ENCODE measurements at regions not wholly inside any gene's neighbourhood (a gene's known extent, or its start where the extent isn't known, plus 50 kb on each side); places are given as distances from the start of the nearest gene placed in this dataset.

DNA sequence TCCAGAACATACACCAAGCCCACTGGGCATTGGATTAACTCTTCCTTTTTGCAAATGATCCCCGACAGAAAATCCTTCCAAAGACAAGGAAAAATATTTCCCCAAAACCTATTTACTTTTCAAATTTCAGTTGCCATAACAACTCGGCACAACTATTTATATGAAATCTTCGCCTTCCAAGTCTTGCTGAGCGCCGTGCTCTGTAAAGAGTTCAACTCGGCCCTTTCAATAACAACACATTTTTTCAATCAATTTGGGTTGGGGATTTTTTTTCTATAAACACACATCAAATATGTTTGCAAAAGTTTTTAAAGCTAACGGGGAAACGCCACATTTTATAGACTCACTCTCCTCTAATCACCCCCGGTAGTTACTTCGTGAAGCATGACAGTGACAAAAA, 333.8 kb downstream of the MN1 start:
- no peak overlapping the region for H3K4me3 Mint-ChIP-seq (ENCODE audit: low read depth)
- H3K9me3 Mint-ChIP-seq (ENCODE audit: low read depth), result no peaks in the 10 kb centered on the region
- no peaks in the 10 kb centered on the region for H3K36me3 Mint-ChIP-seq (ENCODE audit: insufficient read depth)
- peaks cover 3% of the 10 kb centered on the region for H3K27me3 Mint-ChIP-seq
- TF ChIP-seq, protein P1, sequence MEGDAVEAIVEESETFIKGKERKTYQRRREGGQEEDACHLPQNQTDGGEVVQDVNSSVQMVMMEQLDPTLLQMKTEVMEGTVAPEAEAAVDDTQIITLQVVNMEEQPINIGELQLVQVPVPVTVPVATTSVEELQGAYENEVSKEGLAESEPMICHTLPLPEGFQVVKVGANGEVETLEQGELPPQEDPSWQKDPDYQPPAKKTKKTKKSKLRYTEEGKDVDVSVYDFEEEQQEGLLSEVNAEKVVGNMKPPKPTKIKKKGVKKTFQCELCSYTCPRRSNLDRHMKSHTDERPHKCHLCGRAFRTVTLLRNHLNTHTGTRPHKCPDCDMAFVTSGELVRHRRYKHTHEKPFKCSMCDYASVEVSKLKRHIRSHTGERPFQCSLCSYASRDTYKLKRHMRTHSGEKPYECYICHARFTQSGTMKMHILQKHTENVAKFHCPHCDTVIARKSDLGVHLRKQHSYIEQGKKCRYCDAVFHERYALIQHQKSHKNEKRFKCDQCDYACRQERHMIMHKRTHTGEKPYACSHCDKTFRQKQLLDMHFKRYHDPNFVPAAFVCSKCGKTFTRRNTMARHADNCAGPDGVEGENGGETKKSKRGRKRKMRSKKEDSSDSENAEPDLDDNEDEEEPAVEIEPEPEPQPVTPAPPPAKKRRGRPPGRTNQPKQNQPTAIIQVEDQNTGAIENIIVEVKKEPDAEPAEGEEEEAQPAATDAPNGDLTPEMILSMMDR (IDR thresholded peaks at IDR 0.05; ENCODE audit: unreplicated experiment), result no peak
- no peak for DNase-seq (ENCODE audit: low spot score, unreplicated experiment)
- H3K27ac Mint-ChIP-seq, result no peak overlapping the region
- peaks cover 7% of the 10 kb centered on the region for H3K4me1 Mint-ChIP-seq (ENCODE audit: low read depth)

DNA sequence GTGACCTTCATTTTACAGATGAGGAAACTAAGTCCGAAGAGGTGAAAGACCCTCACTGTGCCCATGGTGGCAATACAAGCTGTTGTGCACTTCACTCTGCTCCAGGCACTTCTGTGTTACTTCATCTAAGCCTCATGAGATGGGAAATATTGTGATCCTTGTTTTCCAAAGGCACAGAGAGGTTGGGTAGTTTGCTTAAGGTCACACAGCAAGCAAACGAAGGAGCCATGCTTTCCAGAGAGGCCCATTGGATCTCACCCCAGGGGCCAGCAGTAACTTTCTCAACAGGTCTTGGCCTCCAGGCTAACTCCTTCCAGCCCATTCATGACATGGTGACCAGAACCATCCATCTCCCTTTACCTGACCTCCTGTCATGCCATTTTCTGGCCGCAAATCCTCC, 332.8 kb downstream of the MN1 start:
- no peaks in the 10 kb centered on the region for H3K9me3 Mint-ChIP-seq (ENCODE audit: low read depth)
- TF ChIP-seq, protein P1 (IDR thresholded peaks at IDR 0.05; ENCODE audit: unreplicated experiment), result no peak
- H3K27me3 Mint-ChIP-seq, result peaks cover 3% of the 10 kb centered on the region
- no peaks in the 10 kb centered on the region for H3K4me1 Mint-ChIP-seq (ENCODE audit: low read depth)
- H3K36me3 Mint-ChIP-seq (ENCODE audit: insufficient read depth), result no peaks in the 10 kb centered on the region
- H3K4me3 Mint-ChIP-seq (ENCODE audit: low read depth), result no peak overlapping the region
- DNase-seq (ENCODE audit: low spot score, unreplicated experiment), result no peak
- H3K27ac Mint-ChIP-seq, result no peak overlapping the region

DNA sequence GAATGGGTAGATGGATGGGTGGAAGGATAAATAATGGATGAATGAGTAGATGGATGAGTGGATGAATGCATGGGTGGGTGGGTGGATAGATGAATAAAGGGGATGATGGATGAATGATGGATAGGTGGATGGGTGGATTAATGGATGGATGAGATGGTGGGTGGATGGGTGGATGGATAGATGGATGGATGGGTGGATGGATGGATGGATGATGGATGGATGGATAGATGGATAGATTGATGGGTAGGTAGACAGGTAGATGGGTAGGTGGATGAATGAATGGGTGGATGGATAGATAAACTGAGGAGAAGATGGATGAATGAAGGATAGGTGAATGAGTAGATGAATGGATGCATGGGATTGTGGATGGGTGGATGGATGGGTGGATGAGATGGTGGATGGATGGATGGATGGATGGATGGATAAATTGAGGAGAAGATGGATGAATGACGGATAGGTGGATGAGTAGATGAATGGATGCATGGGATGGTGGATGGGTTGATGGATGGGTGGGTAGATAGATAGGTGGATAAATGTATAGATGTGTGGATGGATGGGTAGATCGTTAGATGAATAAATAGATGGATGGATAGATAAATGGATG, 331.3 kb downstream of the MN1 start:
- TF ChIP-seq, protein P1 (IDR thresholded peaks at IDR 0.05; ENCODE audit: unreplicated experiment), result no peak
- H3K36me3 Mint-ChIP-seq (ENCODE audit: insufficient read depth), result no peaks in the 10 kb centered on the region
- H3K27me3 Mint-ChIP-seq, result peaks cover 10% of the 10 kb centered on the region
- H3K4me3 Mint-ChIP-seq (ENCODE audit: low read depth), result no peak overlapping the region
- no peak for DNase-seq (ENCODE audit: low spot score, unreplicated experiment)
- H3K27ac Mint-ChIP-seq, result no peak overlapping the region
- H3K4me1 Mint-ChIP-seq (ENCODE audit: low read depth), result peaks cover 1% of the 10 kb centered on the region
- no peaks in the 10 kb centered on the region for H3K9me3 Mint-ChIP-seq (ENCODE audit: low read depth)

DNA sequence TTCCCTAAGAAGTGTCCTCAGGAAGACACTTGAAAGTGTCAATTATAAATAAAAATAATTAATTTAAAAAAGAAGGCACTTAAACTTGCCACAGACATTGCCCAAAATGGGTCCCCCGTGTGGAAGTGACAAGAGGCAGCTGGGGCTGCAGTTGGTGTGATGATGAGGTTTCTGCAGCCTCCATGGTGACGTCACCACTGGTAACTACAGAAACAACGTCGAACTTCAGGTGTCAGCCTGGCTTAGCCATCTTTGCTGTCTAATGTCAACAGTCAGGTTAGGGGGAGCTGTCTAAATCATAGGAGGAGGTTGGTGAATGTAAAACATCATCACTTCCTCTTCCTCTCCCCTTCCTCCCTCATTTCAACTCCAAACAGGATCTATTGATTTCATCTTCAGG, 328.6 kb downstream of the MN1 start:
- TF ChIP-seq, protein P1 (IDR thresholded peaks at IDR 0.05; ENCODE audit: unreplicated experiment), result no peak
- H3K36me3 Mint-ChIP-seq (ENCODE audit: insufficient read depth), result no peaks in the 10 kb centered on the region
- DNase-seq (ENCODE audit: low spot score, unreplicated experiment), result no peak
- peaks cover 14% of the 10 kb centered on the region for H3K27me3 Mint-ChIP-seq
- H3K9me3 Mint-ChIP-seq (ENCODE audit: low read depth), result no peaks in the 10 kb centered on the region
- no peak overlapping the region for H3K4me3 Mint-ChIP-seq (ENCODE audit: low read depth)
- no peak overlapping the region for H3K27ac Mint-ChIP-seq
- H3K4me1 Mint-ChIP-seq (ENCODE audit: low read depth), result peaks cover 10% of the 10 kb centered on the region

DNA sequence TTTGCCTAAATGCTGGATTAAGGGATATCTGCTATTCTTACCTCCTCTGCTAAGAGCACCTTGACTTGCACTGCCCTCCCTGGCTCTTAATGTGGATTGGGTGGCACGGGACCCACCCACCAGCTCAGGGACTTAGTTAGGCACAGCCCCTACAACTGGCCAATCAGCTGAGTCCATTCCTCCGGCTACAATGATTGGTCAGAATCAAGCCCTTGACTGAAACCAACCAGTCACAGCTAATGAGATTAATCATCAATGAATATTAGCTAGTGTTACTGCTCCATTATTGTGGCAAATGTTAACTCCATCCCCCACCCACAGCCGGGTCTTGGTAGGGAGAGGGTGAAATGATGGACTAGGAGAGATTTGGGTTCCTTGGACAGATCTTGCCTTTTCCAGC, 328.0 kb downstream of the MN1 start:
- H3K9me3 Mint-ChIP-seq (ENCODE audit: low read depth), result no peaks in the 10 kb centered on the region
- no peaks in the 10 kb centered on the region for H3K36me3 Mint-ChIP-seq (ENCODE audit: insufficient read depth)
- no peak for DNase-seq (ENCODE audit: low spot score, unreplicated experiment)
- H3K27ac Mint-ChIP-seq, result no peak overlapping the region
- no peak overlapping the region for H3K4me3 Mint-ChIP-seq (ENCODE audit: low read depth)
- TF ChIP-seq, protein P1 (IDR thresholded peaks at IDR 0.05; ENCODE audit: unreplicated experiment), result no peak
- peaks cover 14% of the 10 kb centered on the region for H3K27me3 Mint-ChIP-seq
- H3K4me1 Mint-ChIP-seq (ENCODE audit: low read depth), result peaks cover 10% of the 10 kb centered on the region

Measured in progenitor cell of endocrine pancreas (in vitro differentiated cells).